ENCODE measurements at regions not wholly inside any gene's neighbourhood (a gene's known extent, or its start where the extent isn't known, plus 50 kb on each side); places are given as distances from the start of the nearest gene placed in this dataset.

DNA sequence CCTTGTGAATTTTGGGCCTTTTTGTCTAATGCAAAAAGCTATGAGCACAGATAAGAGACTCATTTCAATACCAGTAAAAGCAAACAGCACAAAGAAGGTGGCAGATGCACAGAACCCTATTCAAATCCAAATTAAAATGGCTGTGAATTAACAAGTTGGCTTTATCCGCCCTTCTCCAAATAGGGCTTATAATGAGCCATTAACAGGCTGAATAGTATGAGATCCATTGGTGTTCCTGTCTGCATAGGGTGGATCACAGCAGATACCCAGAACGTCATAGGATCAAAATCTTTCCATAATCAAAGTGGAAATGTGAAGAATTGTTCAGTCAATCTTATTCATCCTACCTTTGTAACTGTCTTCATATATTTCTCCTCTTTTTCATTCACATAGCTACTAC is 282.4 kb upstream of the UMPS start:
- H3K9me3 Mint-ChIP-seq: no peaks in the 10 kb centered on the region
- Histone ChIP-seq H3K27ac (ENCODE audit: low read length) (no peak overlapping the region), H3K27me3 (ENCODE audit: control insufficient read depth, insufficient read depth, low read length) (no peaks in the 10 kb centered on the region), H3K4me3 (ENCODE audit: low read length) (no peak overlapping the region), H3K9me3 (ENCODE audit: control insufficient read depth, insufficient read depth, low read length) (no peaks in the 10 kb centered on the region), H3K36me3 (ENCODE audit: control insufficient read depth, insufficient read depth, low read length) (no peaks in the 10 kb centered on the region), H3K4me1 (ENCODE audit: control insufficient read depth, insufficient read depth, low read length) (no peaks in the 10 kb centered on the region)
- H3K36me3 Mint-ChIP-seq: no peaks in the 10 kb centered on the region
- H3K4me3 Mint-ChIP-seq: no peak overlapping the region
- no peak for DNase-seq
- H3K27me3 Mint-ChIP-seq (ENCODE audit: low read depth in 2 of 2): peaks cover 16 to 41% of the 10 kb centered on the region in 2 donors
- intact Hi-C loops (cut with micrococcal nuclease): no loop called here
- WGBS (ENCODE audit: insufficient coverage): 83% methylated on average over 2 of the region's 2 CpGs
- H3K27ac Mint-ChIP-seq: no peak overlapping the region
- no peaks in the 10 kb centered on the region for H3K4me1 Mint-ChIP-seq
- TF ChIP-seq, protein P1, sequence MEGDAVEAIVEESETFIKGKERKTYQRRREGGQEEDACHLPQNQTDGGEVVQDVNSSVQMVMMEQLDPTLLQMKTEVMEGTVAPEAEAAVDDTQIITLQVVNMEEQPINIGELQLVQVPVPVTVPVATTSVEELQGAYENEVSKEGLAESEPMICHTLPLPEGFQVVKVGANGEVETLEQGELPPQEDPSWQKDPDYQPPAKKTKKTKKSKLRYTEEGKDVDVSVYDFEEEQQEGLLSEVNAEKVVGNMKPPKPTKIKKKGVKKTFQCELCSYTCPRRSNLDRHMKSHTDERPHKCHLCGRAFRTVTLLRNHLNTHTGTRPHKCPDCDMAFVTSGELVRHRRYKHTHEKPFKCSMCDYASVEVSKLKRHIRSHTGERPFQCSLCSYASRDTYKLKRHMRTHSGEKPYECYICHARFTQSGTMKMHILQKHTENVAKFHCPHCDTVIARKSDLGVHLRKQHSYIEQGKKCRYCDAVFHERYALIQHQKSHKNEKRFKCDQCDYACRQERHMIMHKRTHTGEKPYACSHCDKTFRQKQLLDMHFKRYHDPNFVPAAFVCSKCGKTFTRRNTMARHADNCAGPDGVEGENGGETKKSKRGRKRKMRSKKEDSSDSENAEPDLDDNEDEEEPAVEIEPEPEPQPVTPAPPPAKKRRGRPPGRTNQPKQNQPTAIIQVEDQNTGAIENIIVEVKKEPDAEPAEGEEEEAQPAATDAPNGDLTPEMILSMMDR (IDR thresholded peaks at IDR 0.05): no peak
- ATAC-seq: no peak

GRCh38 chr3:124448954-124449353 is 281.3 kb upstream of the UMPS start:
- H3K27ac ChIP-seq (ENCODE audit: low read length): no peak overlapping the region
- H3K9me3 Mint-ChIP-seq: no peaks in the 10 kb centered on the region
- no peaks in the 10 kb centered on the region for H3K36me3 ChIP-seq (ENCODE audit: control insufficient read depth, insufficient read depth, low read length)
- TF ChIP-seq, protein P1 (IDR thresholded peaks at IDR 0.05): no peak
- H3K9me3 ChIP-seq (ENCODE audit: control insufficient read depth, insufficient read depth, low read length): no peaks in the 10 kb centered on the region
- no peak overlapping the region for H3K27ac Mint-ChIP-seq
- H3K4me1 Mint-ChIP-seq: no peaks in the 10 kb centered on the region
- no peaks in the 10 kb centered on the region for H3K4me1 ChIP-seq (ENCODE audit: control insufficient read depth, insufficient read depth, low read length)
- intact Hi-C loops (cut with micrococcal nuclease): no loop called here
- peaks cover 20 to 47% of the 10 kb centered on the region in 2 donors for H3K27me3 Mint-ChIP-seq (ENCODE audit: low read depth in 2 of 2)
- DNase-seq (no peak), ATAC-seq (no peak)
- H3K4me3 ChIP-seq (ENCODE audit: low read length): no peak overlapping the region
- H3K27me3 ChIP-seq (ENCODE audit: control insufficient read depth, insufficient read depth, low read length): no peaks in the 10 kb centered on the region
- no peak overlapping the region for H3K4me3 Mint-ChIP-seq
- H3K36me3 Mint-ChIP-seq: no peaks in the 10 kb centered on the region

DNA sequence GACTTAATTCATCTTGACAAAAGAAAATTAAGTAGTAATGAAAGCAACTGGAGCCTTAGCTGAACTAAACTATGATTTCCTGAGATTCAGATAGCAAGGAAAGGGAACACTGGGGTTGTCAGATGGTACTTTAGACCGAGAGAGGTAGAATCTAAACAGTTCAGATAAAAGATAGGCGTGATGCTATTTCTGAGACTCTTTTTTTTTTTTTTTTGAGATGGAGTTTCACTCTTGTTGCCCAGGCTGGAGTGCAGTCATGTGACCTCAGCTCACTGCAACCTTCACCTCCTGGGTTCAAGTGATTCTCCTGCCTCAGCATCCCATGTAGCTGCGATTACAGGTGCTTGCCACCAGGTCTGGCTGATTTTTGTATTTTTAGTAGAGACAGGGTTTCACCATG is 279.9 kb upstream of the UMPS start:
- Histone ChIP-seq H3K27ac (ENCODE audit: low read length) (no peak overlapping the region), H3K9me3 (ENCODE audit: control insufficient read depth, insufficient read depth, low read length) (no peaks in the 10 kb centered on the region), H3K4me3 (ENCODE audit: low read length) (no peak overlapping the region), H3K27me3 (ENCODE audit: control insufficient read depth, insufficient read depth, low read length) (no peaks in the 10 kb centered on the region), H3K36me3 (ENCODE audit: control insufficient read depth, insufficient read depth, low read length) (no peaks in the 10 kb centered on the region), H3K4me1 (ENCODE audit: control insufficient read depth, insufficient read depth, low read length) (no peaks in the 10 kb centered on the region)
- H3K4me3 Mint-ChIP-seq: no peak overlapping the region
- H3K4me1 Mint-ChIP-seq: no peaks in the 10 kb centered on the region
- H3K27me3 Mint-ChIP-seq (ENCODE audit: low read depth in 2 of 2): peaks cover 18 to 48% of the 10 kb centered on the region in 2 donors
- intact Hi-C loops (cut with micrococcal nuclease): no loop called here
- 76% methylated on average over 3 of the region's 3 CpGs for WGBS (ENCODE audit: insufficient coverage)
- no peak for ATAC-seq
- no peaks in the 10 kb centered on the region for H3K9me3 Mint-ChIP-seq
- H3K36me3 Mint-ChIP-seq: no peaks in the 10 kb centered on the region
- DNase-seq: no peak
- TF ChIP-seq, protein P1 (IDR thresholded peaks at IDR 0.05): no peak
- H3K27ac Mint-ChIP-seq: no peak overlapping the region

DNA sequence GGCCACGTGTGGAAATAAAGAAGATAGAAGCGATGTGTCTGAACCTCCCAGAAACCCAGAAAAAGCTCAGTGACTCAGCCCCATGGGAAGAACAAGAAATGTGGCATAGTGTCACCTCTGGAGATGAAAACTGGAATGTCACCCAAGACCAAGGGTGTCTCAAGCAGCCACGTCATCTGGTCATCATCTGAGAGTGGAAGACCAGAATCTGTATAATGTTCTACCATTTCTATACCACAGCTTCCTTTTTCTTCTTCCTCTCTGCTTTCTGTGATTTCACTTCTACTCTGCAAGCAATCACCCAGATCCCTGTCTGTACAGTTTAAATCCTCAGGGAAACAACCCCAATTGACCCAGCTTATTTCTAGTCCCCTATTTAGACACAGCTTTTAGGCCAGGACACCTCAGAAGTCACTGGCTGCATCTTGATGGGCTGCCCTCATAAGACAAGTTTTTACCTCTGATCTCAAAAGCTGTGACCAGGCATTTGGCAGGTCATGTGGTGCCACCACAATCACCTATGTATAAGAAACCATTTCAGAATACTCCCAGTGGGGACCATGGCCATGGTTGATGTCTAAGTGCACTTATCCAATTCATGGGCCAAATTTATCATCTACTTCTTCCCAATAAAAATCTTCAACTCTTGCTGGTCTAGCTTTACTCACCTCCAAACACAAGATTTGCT is 278.5 kb upstream of the UMPS start:
- Mint-ChIP-seq H3K9me3 (no peaks in the 10 kb centered on the region), H3K4me3 (no peak overlapping the region), H3K4me1 (no peaks in the 10 kb centered on the region), H3K27me3 (ENCODE audit: low read depth in 2 of 2) (peaks cover 18 to 48% of the 10 kb centered on the region in 2 donors), H3K27ac (no peak overlapping the region), H3K36me3 (no peaks in the 10 kb centered on the region)
- Histone ChIP-seq H3K9me3 (ENCODE audit: control insufficient read depth, insufficient read depth, low read length) (no peaks in the 10 kb centered on the region), H3K27me3 (ENCODE audit: control insufficient read depth, insufficient read depth, low read length) (no peaks in the 10 kb centered on the region), H3K4me1 (ENCODE audit: control insufficient read depth, insufficient read depth, low read length) (no peaks in the 10 kb centered on the region), H3K4me3 (ENCODE audit: low read length) (no peak overlapping the region), H3K27ac (ENCODE audit: low read length) (no peak overlapping the region), H3K36me3 (ENCODE audit: control insufficient read depth, insufficient read depth, low read length) (no peaks in the 10 kb centered on the region)
- ATAC-seq (no peak), DNase-seq (no peak)
- TF ChIP-seq, protein P1 (IDR thresholded peaks at IDR 0.05): no peak
- intact Hi-C loops (cut with micrococcal nuclease): no loop called here
- 57% methylated on average over 3 of the region's 3 CpGs for WGBS (ENCODE audit: insufficient coverage)

Data from natural killer cell (primary cell).